H1 (cell line): ENCODE measurements at regions not wholly inside any gene's neighbourhood (a gene's known extent, or its start where the extent isn't known, plus 50 kb on each side); places are given as distances from the start of the nearest gene placed in this dataset.

Experiments used
- USF2 ChIP-seq: IDR thresholded peaks from 2 replicates; pipeline ENCODE4 v1.6.1; 2011; ENCODE audit warnings: low read length, improper control_type of control experiment
- TF ChIP-seq, protein P1 (sequence below), 3 experiments: IDR thresholded peaks; 1 replicate in 2 of 3; 2 replicates in 1 of 3; pipeline versions ENCODE4 v1.5.1 to v1.6.1; 2011; ENCODE audit warnings: low read length in 3 of 3, mild to moderate bottlenecking in 3 of 3, inconsistent platforms in 2 of 3, low read depth in 1 of 3, moderate library complexity in 1 of 3; ENCODE audit not compliant: insufficient read depth in 1 of 3; ENCODE audit errors: control extremely low read depth in 1 of 3

DNA sequence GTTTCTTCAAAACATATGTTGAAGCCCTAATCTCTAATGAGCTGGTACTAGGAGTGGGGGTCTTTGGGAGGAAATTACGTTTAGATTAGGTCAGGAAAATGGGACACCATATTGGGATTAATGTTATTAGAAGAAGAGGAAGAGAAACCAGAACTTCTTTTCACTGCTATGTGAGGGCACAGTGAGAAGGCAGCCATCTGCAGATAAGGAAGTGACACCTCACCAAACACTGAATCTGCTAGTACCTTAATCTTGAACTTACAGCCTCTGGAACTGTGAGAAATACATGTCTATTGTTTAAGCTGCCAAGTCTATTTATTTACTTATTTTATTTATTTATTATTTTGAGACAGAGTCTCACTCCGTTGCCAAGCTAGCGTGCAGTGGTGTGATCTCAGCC is 482.4 kb downstream of the CDY2B start (continued):
- TF ChIP-seq, protein P1, sequence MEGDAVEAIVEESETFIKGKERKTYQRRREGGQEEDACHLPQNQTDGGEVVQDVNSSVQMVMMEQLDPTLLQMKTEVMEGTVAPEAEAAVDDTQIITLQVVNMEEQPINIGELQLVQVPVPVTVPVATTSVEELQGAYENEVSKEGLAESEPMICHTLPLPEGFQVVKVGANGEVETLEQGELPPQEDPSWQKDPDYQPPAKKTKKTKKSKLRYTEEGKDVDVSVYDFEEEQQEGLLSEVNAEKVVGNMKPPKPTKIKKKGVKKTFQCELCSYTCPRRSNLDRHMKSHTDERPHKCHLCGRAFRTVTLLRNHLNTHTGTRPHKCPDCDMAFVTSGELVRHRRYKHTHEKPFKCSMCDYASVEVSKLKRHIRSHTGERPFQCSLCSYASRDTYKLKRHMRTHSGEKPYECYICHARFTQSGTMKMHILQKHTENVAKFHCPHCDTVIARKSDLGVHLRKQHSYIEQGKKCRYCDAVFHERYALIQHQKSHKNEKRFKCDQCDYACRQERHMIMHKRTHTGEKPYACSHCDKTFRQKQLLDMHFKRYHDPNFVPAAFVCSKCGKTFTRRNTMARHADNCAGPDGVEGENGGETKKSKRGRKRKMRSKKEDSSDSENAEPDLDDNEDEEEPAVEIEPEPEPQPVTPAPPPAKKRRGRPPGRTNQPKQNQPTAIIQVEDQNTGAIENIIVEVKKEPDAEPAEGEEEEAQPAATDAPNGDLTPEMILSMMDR (IDR thresholded peaks at IDR 0.05; ENCODE audit: control extremely low read depth in 1 of 3, insufficient read depth in 1 of 3, low read depth in 1 of 3, low read length in 3 of 3) = no peak
- TF ChIP-seq USF2 = no peak
